Sigmoid colon (tissue), 6 donors: ENCODE measurements at regions not wholly inside any gene's neighbourhood (a gene's known extent, or its start where the extent isn't known, plus 50 kb on each side); places are given as distances from the start of the nearest gene placed in this dataset.

Experiments used
- DNase-seq: peaks from one replicate; pipeline ENCODE4 v3.0.0-alpha.2; 2019
- H3K27ac ChIP-seq, 4 donors: fragments of 200-600 bp; sonication (generic); one replicate each; pipeline ENCODE4 v1.5.1; 2016 to 2019; ENCODE audit warnings: mild to moderate bottlenecking in 1 of 4
- H3K27me3 ChIP-seq, 3 donors: fragments of 200-600 bp; sonication (generic); one replicate each; pipeline ENCODE4 v1.5.1; 2019; ENCODE audit warnings: mild to moderate bottlenecking in 1 of 3
- H3K36me3 ChIP-seq, 4 donors: fragments of 200-600 bp; sonication (generic); one replicate each; pipeline ENCODE4 v1.5.1; 2016 to 2019
- H3K4me1 ChIP-seq, 4 donors: fragments of 200-600 bp; sonication (generic); one replicate each; pipeline ENCODE4 v1.5.1; 2017 to 2019
- H3K4me3 ChIP-seq, 4 donors: fragments of 200-600 bp; sonication (generic); one replicate each; pipeline ENCODE4 v1.5.1; 2017 to 2019; ENCODE audit warnings: mild to moderate bottlenecking in 2 of 4, moderate library complexity in 1 of 4
- H3K9me3 ChIP-seq, 4 donors: fragments of 200-600 bp in 3 of 4; sonication (generic) in 3 of 4; one replicate each; pipeline versions ENCODE4 v1.5.1 to v1.6.1; 2013 to 2019
- EP300 ChIP-seq, 4 donors: sonication (generic); formaldehyde crosslinking; IDR thresholded peaks; one replicate each; pipeline ENCODE4 v1.6.1; 2017; ENCODE audit warnings: antibody characterized with exemption in 4 of 4
- POLR2A ChIP-seq, 2 donors: fragments of 450-650 bp; IDR thresholded peaks; one replicate each; pipeline ENCODE4 v1.6.1; 2016; ENCODE audit warnings: antibody characterized with exemption in 2 of 2, mild to moderate bottlenecking in 2 of 2, moderate library complexity in 2 of 2
- POLR2AphosphoS5 ChIP-seq, 4 donors: sonication (generic); formaldehyde crosslinking; IDR thresholded peaks; one replicate each; pipeline ENCODE4 v1.6.1; 2017; ENCODE audit warnings: antibody characterized with exemption in 4 of 4
- WGBS, 2 donors: extraction: QIAGEN DNeasy Blood & Tissue Kit; methylation state at CpG; one replicate each; pipeline ENCODE4 v1.1.7; 2013; 5-methylcytosine and 5-hydroxymethylcytosine counted together
- intact Hi-C: fragments of 100-400 bp; cut with DNase I; formaldehyde crosslinking; loops from one replicate; pipeline ENCODE4 v1.15.1; 2023
- TF ChIP-seq, protein P1 (sequence below), 4 experiments: fragments of 450-650 bp in 3 of 4; fragments of 200-600 bp in 1 of 4; IDR thresholded peaks; one replicate each; pipeline ENCODE4 v1.5.1; 2016 to 2019; ENCODE audit warnings: antibody characterized with exemption in 4 of 4, mild to moderate bottlenecking in 3 of 4, moderate library complexity in 2 of 4
- donor health status: healthy with polysubstance abuse.
- donor health status: healthy.

DNA sequence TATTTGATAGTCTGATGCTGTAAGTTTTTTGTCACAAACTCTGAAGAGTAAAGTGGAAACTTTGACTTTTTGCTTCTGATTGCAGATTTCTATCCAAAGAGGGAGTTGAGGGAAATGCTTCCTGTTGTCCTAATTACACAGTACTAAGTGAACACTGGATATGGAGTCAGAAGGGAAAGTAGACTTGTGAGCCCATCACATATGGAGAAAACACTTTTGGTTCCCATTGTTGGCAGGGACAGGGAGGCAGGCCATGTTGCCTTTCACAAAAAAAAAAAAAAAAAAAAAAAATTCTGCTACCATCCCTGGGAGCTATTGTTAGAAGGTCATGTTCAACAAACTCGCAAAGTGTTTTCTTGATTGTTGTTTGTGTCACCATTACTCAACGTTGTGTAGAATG lies 144.3 kb downstream of the RPIA start:
- Histone ChIP-seq H3K36me3 (no peaks in the 10 kb centered on the region), H3K4me1 (no peaks in the 10 kb centered on the region), H3K4me3 (no peak overlapping the region), H3K27me3 (no peaks in the 10 kb centered on the region), H3K27ac (no peak overlapping the region), H3K9me3 (no peaks in the 10 kb centered on the region)
- 71 to 75% methylated on average over 2 of the region's 2 CpGs for WGBS, 2 donors
- TF ChIP-seq POLR2AphosphoS5 (IDR thresholded peaks at IDR 0.05) (no peak), EP300 (IDR thresholded peaks at IDR 0.05) (no peak), POLR2A (IDR thresholded peaks at IDR 0.05) (no peak)
- TF ChIP-seq, protein P1, sequence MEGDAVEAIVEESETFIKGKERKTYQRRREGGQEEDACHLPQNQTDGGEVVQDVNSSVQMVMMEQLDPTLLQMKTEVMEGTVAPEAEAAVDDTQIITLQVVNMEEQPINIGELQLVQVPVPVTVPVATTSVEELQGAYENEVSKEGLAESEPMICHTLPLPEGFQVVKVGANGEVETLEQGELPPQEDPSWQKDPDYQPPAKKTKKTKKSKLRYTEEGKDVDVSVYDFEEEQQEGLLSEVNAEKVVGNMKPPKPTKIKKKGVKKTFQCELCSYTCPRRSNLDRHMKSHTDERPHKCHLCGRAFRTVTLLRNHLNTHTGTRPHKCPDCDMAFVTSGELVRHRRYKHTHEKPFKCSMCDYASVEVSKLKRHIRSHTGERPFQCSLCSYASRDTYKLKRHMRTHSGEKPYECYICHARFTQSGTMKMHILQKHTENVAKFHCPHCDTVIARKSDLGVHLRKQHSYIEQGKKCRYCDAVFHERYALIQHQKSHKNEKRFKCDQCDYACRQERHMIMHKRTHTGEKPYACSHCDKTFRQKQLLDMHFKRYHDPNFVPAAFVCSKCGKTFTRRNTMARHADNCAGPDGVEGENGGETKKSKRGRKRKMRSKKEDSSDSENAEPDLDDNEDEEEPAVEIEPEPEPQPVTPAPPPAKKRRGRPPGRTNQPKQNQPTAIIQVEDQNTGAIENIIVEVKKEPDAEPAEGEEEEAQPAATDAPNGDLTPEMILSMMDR (IDR thresholded peaks at IDR 0.05), result no peak
- intact Hi-C loops, result no loop called here
- DNase-seq, result no peak

DNA sequence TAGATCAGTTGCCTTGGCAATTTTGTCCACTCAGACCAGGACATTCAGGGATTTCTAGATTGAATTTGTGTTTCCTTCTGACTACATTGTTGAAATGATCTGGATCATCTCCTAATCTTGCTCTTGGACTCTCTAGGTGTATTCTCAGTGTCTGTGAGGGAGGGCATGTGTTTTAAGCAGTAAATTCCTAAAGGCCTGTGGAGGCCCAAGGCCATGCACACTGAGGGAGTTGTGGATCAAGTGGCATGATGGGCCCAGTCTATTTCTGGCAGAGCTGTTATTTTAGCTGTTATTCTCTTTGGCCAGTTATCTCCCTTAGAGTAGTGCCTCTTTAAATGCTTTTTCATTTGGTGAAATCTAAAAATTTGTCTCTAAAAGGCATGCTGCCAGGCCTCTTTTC lies 144.9 kb downstream of the RPIA start:
- intact Hi-C loops, result no loop called here
- H3K27ac ChIP-seq, result no peak overlapping the region
- H3K27me3 ChIP-seq, result no peaks in the 10 kb centered on the region
- no peaks in the 10 kb centered on the region for H3K36me3 ChIP-seq
- DNase-seq, result no peak
- no peak overlapping the region for H3K4me3 ChIP-seq
- H3K9me3 ChIP-seq, result no peaks in the 10 kb centered on the region
- H3K4me1 ChIP-seq, result no peaks in the 10 kb centered on the region
- no peak for TF ChIP-seq POLR2A (IDR thresholded peaks at IDR 0.05)

DNA sequence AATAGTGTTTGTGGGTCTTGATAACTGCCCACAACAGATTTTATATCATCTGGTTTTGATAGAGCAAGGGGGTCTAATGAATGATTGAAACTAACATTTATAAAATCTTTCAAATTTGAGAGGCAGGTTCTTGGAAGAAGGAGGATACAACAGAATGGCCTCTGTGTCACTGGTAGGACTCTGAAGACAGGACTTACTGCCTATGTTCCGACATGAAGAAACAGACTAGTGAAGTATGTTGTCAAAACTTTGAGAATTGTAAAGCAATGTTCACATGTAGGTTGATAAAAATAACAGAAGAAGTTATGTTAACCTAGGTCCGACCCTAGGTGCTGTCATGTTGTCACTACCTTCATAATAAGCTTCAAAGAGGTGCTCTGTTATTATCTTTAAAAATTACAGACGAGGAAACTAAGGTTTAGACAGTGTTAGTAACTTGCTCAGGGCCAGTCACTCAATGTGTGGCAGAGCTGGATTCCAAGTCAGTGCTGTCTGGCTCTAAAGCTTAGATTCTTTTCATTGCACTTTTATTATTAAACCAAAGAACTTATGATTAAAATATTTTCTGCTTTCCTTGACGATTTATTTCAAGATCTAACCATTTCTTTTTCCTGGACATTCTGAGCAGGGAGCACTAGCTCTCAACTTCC lies 146.2 kb downstream of the RPIA start:
- H3K4me1 ChIP-seq, result no peaks in the 10 kb centered on the region
- no peak for DNase-seq
- intact Hi-C loops, result no loop called here
- TF ChIP-seq, protein P1 (IDR thresholded peaks at IDR 0.05), result no peak
- TF ChIP-seq POLR2AphosphoS5 (IDR thresholded peaks at IDR 0.05) (no peak), POLR2A (IDR thresholded peaks at IDR 0.05) (no peak), EP300 (IDR thresholded peaks at IDR 0.05) (no peak)
- 79% methylated on average over 4 of the region's 4 CpGs for WGBS, 2 donors
- H3K9me3 ChIP-seq, result no peaks in the 10 kb centered on the region
- H3K27me3 ChIP-seq, result no peaks in the 10 kb centered on the region
- H3K27ac ChIP-seq, result no peak overlapping the region
- no peaks in the 10 kb centered on the region for H3K36me3 ChIP-seq
- H3K4me3 ChIP-seq, result no peak overlapping the region

DNA sequence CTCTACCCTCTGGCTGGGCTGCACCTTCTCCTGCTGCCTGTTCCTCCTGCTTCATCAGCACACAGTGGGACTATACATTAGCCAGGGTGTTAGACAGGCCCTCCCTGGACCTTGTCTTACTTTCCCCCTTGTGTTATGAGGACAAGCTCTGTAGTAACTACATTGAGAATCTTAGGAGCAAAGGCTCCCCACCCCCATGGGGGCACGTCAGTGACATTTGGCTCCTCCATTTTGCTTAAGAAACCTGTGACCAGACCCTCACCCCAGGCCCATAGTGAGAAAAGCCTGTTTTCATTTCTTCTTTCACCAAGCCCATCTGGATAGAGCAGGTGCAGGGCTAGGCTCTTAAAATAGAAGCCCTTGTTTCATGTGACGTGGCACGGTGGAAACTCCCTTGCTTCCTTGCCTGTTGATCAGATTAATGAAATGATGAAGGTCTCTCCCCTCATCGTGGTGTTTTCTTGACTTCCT lies 146.7 kb downstream of the RPIA start:
- Histone ChIP-seq H3K9me3 (no peaks in the 10 kb centered on the region), H3K4me1 (no peaks in the 10 kb centered on the region), H3K27ac (no peak overlapping the region), H3K27me3 (no peaks in the 10 kb centered on the region), H3K4me3 (no peak overlapping the region), H3K36me3 (no peaks in the 10 kb centered on the region)
- DNase-seq, result no peak
- TF ChIP-seq, protein P1 (IDR thresholded peaks at IDR 0.05), result no peak
- TF ChIP-seq POLR2A (IDR thresholded peaks at IDR 0.05) (no peak), EP300 (IDR thresholded peaks at IDR 0.05) (no peak), POLR2AphosphoS5 (IDR thresholded peaks at IDR 0.05) (no peak)
- intact Hi-C loops, result no loop called here
- WGBS, 2 donors, result 51 to 80% methylated on average over 4 of the region's 4 CpGs

DNA sequence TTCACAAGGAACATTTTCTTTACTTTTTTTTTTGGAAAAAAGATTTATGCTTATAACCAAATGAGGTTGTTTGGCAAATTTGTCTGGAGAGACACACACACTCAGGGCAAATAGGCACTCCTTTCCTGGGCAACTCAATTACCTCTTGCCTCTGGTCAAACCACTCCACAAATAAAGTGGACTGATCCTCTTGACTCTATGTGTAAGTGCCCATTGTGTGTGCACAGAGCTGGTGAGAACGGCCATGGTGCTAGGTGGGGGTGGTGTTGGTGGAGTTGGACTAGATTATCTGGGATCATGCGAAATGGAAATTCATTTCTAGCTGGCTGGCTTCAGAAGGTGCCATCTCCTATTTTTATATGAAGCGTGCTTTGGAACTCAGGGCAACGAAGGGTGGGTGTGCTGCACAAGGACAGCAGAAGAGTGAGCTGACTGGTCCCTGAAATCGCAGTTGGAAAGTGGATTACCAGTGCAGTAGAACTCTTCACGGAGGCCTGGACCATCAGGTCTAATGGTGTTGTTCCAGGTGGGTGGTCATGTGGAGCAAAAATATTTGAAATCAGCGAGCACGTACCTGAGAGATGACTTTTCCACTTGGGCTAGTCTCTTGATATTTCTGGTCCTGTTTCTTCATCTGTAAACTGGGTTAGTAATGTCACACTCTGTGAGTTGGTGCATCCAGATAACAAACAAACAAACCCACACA lies 149.9 kb downstream of the RPIA start:
- H3K27me3 ChIP-seq, result no peaks in the 10 kb centered on the region
- TF ChIP-seq EP300 (IDR thresholded peaks at IDR 0.05), result no peak
- TF ChIP-seq POLR2AphosphoS5 (IDR thresholded peaks at IDR 0.05), result no peak
- 88 to 92% methylated on average over 8 of the region's 8 CpGs for WGBS, 2 donors
- intact Hi-C loops, result no loop called here
- no peaks in the 10 kb centered on the region for H3K36me3 ChIP-seq
- no peak for DNase-seq
- H3K9me3 ChIP-seq, result no peaks in the 10 kb centered on the region
- no peak overlapping the region for H3K27ac ChIP-seq
- H3K4me1 ChIP-seq, result no peaks in the 10 kb centered on the region
- no peak overlapping the region for H3K4me3 ChIP-seq
